ENCODE measurements at regions not wholly inside any gene's neighbourhood (a gene's known extent, or its start where the extent isn't known, plus 50 kb on each side); places are given as distances from the start of the nearest gene placed in this dataset.

DNA sequence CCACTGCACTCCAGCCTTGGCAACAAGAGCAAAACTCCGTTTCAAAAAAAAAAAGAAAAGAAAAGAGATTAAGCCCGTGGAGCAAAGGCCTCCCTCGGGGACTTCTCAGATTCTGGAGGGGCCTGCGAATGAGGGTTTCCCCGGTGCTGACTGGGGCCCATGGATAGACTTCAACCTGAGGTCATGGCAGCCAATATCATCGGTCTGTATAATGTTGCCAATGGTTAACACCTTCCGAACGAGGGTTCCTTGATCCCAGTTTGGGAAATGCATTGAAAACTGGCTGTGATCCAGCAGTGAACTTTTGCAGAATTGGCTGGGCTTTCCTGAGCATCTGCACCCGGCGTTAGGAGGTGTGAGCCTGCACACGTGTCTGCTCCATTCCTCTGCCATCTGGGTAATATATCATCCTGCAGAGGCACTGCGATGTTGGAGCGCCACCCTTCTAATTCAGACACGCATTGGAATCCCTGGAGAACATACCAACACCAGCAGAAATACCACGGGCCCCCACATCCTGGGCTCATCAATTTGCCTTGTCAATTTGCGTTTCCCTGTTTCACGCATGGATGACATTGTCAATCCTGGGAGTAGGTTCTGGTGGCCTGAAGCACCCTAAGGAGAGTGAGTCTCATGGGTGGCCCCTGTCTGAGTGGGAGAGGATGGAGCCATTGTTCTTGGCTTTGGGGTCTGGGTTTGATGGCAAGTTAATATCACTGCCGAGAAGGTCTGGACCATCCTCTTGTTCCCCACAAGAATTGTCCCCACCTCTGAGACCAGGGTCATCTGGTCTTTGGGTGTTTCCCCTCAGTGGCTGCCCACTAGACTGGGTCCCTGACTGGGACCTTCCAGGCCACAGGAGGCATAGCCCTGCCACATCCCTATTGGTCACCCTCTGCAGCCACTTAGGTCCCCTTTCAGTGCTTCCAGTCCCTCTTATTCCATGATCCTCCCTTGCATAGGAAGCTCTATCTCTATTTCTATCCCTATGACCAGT, 441.0 kb downstream of the PTPRU start:
- H3K4me1 ChIP-seq (ENCODE audit: control insufficient read depth, insufficient read depth, low read length) = no peaks in the 10 kb centered on the region

DNA sequence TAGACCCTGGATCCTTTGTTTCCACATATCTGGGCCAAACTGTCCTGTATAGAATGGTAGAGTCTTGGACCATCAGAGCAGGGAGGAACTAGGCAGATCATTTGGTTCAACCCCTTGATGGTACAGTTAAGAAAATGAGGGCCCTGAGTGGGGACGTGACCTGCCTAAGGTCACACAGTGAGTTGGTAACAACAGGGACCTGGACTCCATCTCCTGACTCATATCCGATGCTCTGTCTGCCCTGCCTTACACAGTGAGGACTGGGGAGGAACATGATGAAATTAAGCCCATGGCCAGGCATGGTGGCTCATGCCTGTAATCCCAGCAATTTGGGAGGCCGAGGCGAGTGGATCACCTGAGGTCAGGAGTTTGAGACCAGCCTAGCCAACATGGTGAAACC, 440.2 kb downstream of the PTPRU start:
- H3K27ac ChIP-seq (ENCODE audit: low read length) = no peak overlapping the region
- no peaks in the 10 kb centered on the region for H3K36me3 ChIP-seq (ENCODE audit: control insufficient read depth, insufficient read depth, low read length)
- H3K4me3 ChIP-seq (ENCODE audit: low read length) = no peak overlapping the region
- no CpG with 5 or more reads among the region's 4 CpGs for WGBS (ENCODE audit: insufficient coverage, insufficient read length)
- H3K4me1 ChIP-seq (ENCODE audit: control insufficient read depth, insufficient read depth, low read length) = no peaks in the 10 kb centered on the region
- H3K9me3 ChIP-seq (ENCODE audit: control insufficient read depth, insufficient read depth, low read length) = no peaks in the 10 kb centered on the region
- DNase-seq (ENCODE audit: low read depth, low spot score) = no peak
- H3K27me3 ChIP-seq (ENCODE audit: control insufficient read depth, insufficient read depth, low read length) = no peaks in the 10 kb centered on the region

More for the DNA sequence above, 441.0 kb downstream of the PTPRU start:
- Histone ChIP-seq H3K36me3 (ENCODE audit: control insufficient read depth, insufficient read depth, low read length) (no peaks in the 10 kb centered on the region), H3K4me3 (ENCODE audit: low read length) (no peak overlapping the region), H3K27ac (ENCODE audit: low read length) (no peak overlapping the region), H3K27me3 (ENCODE audit: control insufficient read depth, insufficient read depth, low read length) (no peaks in the 10 kb centered on the region), H3K9me3 (ENCODE audit: control insufficient read depth, insufficient read depth, low read length) (no peaks in the 10 kb centered on the region)
- WGBS (ENCODE audit: insufficient coverage, insufficient read length) = no CpG with 5 or more reads among the region's 18 CpGs
- DNase-seq (ENCODE audit: low read depth, low spot score) = no peak

GRCh38 chr1:29675481-29676263, 439.4 kb downstream of the PTPRU start:
- Histone ChIP-seq H3K27ac (ENCODE audit: low read length) (no peak overlapping the region), H3K4me1 (ENCODE audit: control insufficient read depth, insufficient read depth, low read length) (no peaks in the 10 kb centered on the region), H3K4me3 (ENCODE audit: low read length) (no peak overlapping the region), H3K36me3 (ENCODE audit: control insufficient read depth, insufficient read depth, low read length) (no peaks in the 10 kb centered on the region), H3K9me3 (ENCODE audit: control insufficient read depth, insufficient read depth, low read length) (no peaks in the 10 kb centered on the region), H3K27me3 (ENCODE audit: control insufficient read depth, insufficient read depth, low read length) (no peaks in the 10 kb centered on the region)
- DNase-seq (ENCODE audit: low read depth, low spot score) = no peak
- WGBS (ENCODE audit: insufficient coverage, insufficient read length) = no CpG with 5 or more reads among the region's 12 CpGs

DNA sequence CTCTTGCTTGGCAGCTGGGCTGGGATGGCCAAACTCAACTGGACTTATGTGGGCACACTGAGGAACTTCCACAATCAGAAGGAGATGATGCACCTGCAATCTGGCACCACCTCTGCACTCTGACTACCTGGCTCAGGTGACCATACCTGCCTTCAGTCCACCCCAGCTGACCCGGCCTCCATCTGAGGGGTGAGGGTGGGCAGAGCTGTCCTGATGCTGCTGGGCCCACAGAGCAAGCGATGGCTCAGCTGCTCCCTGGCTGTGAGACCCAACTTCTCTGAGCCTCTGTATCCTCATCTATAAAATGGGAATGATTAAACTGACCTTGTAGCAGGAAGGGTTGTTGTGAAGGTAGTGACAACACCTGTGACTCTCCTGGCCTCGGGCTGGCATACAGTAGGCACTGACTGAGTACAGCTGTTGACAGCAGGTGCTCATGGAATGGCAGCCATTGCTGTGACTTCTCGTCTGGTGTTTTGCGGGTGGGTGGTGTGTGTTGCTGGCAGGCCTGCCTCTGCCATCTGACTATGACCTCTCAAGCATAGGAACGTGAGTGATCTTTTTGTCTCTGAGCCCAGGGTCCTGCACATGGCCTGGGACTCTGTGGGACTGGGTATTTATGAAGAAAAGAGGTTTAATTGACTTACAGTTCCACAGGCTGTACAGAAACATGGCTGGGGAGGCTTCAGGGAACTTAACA, 438.5 kb downstream of the PTPRU start:
- Histone ChIP-seq H3K9me3 (ENCODE audit: control insufficient read depth, insufficient read depth, low read length) (no peaks in the 10 kb centered on the region), H3K4me1 (ENCODE audit: control insufficient read depth, insufficient read depth, low read length) (no peaks in the 10 kb centered on the region), H3K27ac (ENCODE audit: low read length) (no peak overlapping the region), H3K4me3 (ENCODE audit: low read length) (no peak overlapping the region), H3K36me3 (ENCODE audit: control insufficient read depth, insufficient read depth, low read length) (no peaks in the 10 kb centered on the region), H3K27me3 (ENCODE audit: control insufficient read depth, insufficient read depth, low read length) (no peaks in the 10 kb centered on the region)
- DNase-seq (ENCODE audit: low read depth, low spot score) = no peak
- no CpG with 5 or more reads among the region's 6 CpGs for WGBS (ENCODE audit: insufficient coverage, insufficient read length)

DNA sequence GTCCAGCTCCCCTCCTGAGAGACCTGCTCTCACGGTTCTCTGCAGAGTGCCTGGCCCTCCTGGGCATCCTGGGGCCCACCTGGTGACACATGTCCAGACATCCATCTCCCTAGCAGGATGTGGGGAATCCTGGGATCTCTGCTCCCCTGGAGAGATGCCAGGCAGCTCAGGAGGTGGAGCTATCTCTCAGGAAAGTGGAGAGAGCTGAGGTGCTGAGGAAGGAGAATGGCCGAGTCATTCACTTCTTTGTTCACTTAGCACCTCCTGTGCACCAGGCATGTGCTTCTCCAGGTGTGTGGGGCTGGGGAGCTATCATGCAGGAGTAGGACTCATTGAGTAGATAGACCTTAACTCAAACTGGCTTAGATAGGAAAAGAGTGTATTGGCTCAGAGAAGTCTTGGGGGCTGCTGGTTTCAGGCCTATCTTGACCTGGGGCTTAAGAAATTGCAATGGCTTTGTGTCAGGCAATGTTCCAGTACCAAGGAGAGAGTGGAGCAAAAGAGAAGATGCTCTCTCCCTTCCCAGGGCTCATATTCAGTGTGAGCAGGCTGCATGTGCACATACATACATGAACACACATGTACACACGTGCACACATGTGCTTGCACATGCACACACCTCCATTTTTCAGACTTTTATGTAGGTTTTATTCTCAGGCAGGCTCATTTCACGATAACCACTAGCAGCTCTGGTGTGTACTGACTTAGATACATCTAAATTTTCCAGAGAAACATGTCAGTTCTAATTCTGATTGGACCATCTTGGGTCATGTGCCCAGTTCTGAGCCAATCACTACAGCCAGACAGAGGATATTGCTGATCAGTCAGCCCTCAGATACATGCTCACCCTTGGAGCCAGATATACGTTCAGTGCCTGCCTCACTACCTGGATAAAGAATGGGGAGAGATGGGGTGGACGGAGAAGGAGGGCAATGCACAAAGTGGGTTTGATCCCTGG, 437.6 kb downstream of the PTPRU start:
- H3K4me1 ChIP-seq (ENCODE audit: control insufficient read depth, insufficient read depth, low read length) = no peaks in the 10 kb centered on the region
- no peak for DNase-seq (ENCODE audit: low read depth, low spot score)
- no peak overlapping the region for H3K27ac ChIP-seq (ENCODE audit: low read length)
- no peaks in the 10 kb centered on the region for H3K36me3 ChIP-seq (ENCODE audit: control insufficient read depth, insufficient read depth, low read length)
- WGBS (ENCODE audit: insufficient coverage, insufficient read length) = no CpG with 5 or more reads among the region's 6 CpGs
- H3K4me3 ChIP-seq (ENCODE audit: low read length) = no peak overlapping the region
- H3K9me3 ChIP-seq (ENCODE audit: control insufficient read depth, insufficient read depth, low read length) = no peaks in the 10 kb centered on the region
- no peaks in the 10 kb centered on the region for H3K27me3 ChIP-seq (ENCODE audit: control insufficient read depth, insufficient read depth, low read length)

GRCh38 chr1:29673228-29673500, 436.8 kb downstream of the PTPRU start:
- H3K9me3 ChIP-seq (ENCODE audit: control insufficient read depth, insufficient read depth, low read length) = no peaks in the 10 kb centered on the region
- H3K27me3 ChIP-seq (ENCODE audit: control insufficient read depth, insufficient read depth, low read length) = no peaks in the 10 kb centered on the region
- no peaks in the 10 kb centered on the region for H3K36me3 ChIP-seq (ENCODE audit: control insufficient read depth, insufficient read depth, low read length)
- no peak overlapping the region for H3K27ac ChIP-seq (ENCODE audit: low read length)
- DNase-seq (ENCODE audit: low read depth, low spot score) = no peak
- H3K4me1 ChIP-seq (ENCODE audit: control insufficient read depth, insufficient read depth, low read length) = no peaks in the 10 kb centered on the region
- no peak overlapping the region for H3K4me3 ChIP-seq (ENCODE audit: low read length)

- no CpG with 5 or more reads among the region's 10 CpGs for WGBS (ENCODE audit: insufficient coverage, insufficient read length)
Measured at GRCh38 chr1:29672416-29673227, 436.3 kb downstream of the PTPRU start.

GRCh38 chr1:29671446-29672356, 435.4 kb downstream of the PTPRU start:
- H3K36me3 ChIP-seq (ENCODE audit: control insufficient read depth, insufficient read depth, low read length) = no peaks in the 10 kb centered on the region
- H3K27me3 ChIP-seq (ENCODE audit: control insufficient read depth, insufficient read depth, low read length) = no peaks in the 10 kb centered on the region
- H3K4me3 ChIP-seq (ENCODE audit: low read length) = no peak overlapping the region
- WGBS (ENCODE audit: insufficient coverage, insufficient read length) = no CpG with 5 or more reads among the region's 14 CpGs
- no peak for DNase-seq (ENCODE audit: low read depth, low spot score)
- no peaks in the 10 kb centered on the region for H3K4me1 ChIP-seq (ENCODE audit: control insufficient read depth, insufficient read depth, low read length)
- H3K27ac ChIP-seq (ENCODE audit: low read length) = no peak overlapping the region
- no peaks in the 10 kb centered on the region for H3K9me3 ChIP-seq (ENCODE audit: control insufficient read depth, insufficient read depth, low read length)

More at GRCh38 chr1:29672416-29673227, 436.3 kb downstream of the PTPRU start:
- H3K4me3 ChIP-seq (ENCODE audit: low read length) = no peak overlapping the region
- no peak overlapping the region for H3K27ac ChIP-seq (ENCODE audit: low read length)
- H3K4me1 ChIP-seq (ENCODE audit: control insufficient read depth, insufficient read depth, low read length) = no peaks in the 10 kb centered on the region
- no peaks in the 10 kb centered on the region for H3K27me3 ChIP-seq (ENCODE audit: control insufficient read depth, insufficient read depth, low read length)
- H3K9me3 ChIP-seq (ENCODE audit: control insufficient read depth, insufficient read depth, low read length) = no peaks in the 10 kb centered on the region
- no peaks in the 10 kb centered on the region for H3K36me3 ChIP-seq (ENCODE audit: control insufficient read depth, insufficient read depth, low read length)
- no peak for DNase-seq (ENCODE audit: low read depth, low spot score)
